ENCODE measurements at regions not wholly inside any gene's neighbourhood (a gene's known extent, or its start where the extent isn't known, plus 50 kb on each side); places are given as distances from the start of the nearest gene placed in this dataset.

DNA sequence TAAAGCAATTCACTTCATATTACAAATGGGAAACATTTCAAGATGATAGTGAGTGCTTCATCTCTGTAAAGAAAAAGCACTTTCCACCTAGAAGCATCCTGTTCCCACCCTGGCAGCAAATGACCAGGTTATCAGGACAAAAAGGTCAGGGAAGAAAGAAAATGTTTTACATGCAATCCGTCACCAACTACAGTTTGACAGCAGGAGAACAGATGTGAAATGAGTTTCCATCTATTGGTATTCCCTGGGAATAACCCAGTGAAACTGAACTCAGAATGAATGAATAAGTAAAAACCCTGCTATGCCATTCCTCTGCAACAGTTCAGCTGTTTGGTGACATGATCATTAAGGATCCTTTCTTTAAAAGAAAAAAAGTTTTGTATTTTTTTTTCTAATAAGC lies 67.6 kb downstream of the HTR1A start:
- H3K27me3 ChIP-seq (ENCODE audit: insufficient read depth, low read length) = no peaks in the 10 kb centered on the region
- H3K4me1 ChIP-seq (ENCODE audit: insufficient read depth, low read length) = no peaks in the 10 kb centered on the region
- H3K9me3 ChIP-seq (ENCODE audit: low read depth, low read length) = no peaks in the 10 kb centered on the region
- no peak overlapping the region for H3K4me3 ChIP-seq (ENCODE audit: low read length)

DNA sequence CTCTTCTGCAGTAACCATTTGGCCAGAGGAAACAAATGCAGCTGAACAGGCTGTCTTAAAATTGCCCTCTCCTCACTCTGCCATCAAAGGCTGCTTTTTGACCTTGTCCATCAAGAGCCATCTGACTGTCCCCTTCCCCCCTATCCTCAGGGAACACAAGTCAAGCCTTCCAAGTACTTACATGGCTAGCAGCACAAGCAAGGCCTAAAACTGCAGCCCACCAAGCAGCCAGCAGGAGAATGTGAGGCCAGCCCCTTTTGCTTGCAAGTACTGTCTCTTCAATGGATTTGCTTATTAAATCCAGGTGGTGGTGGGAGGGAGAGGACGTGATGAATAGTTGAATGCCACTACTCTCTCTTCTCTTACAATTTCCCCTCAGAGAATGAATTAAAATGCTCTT lies 83.5 kb downstream of the HTR1A start:
- Histone ChIP-seq H3K4me1 (ENCODE audit: insufficient read depth, low read length) (no peaks in the 10 kb centered on the region), H3K27me3 (ENCODE audit: insufficient read depth, low read length) (no peaks in the 10 kb centered on the region), H3K4me3 (ENCODE audit: low read length) (no peak overlapping the region), H3K9me3 (ENCODE audit: low read depth, low read length) (no peaks in the 10 kb centered on the region)

- Histone ChIP-seq H3K9me3 (ENCODE audit: low read depth, low read length) (no peaks in the 10 kb centered on the region), H3K4me3 (ENCODE audit: low read length) (no peak overlapping the region), H3K27me3 (ENCODE audit: insufficient read depth, low read length) (no peaks in the 10 kb centered on the region), H3K4me1 (ENCODE audit: insufficient read depth, low read length) (no peaks in the 10 kb centered on the region)
These were observed 84.3 kb downstream of the HTR1A start for GRCh38 chr5:63877961-63878360.

DNA sequence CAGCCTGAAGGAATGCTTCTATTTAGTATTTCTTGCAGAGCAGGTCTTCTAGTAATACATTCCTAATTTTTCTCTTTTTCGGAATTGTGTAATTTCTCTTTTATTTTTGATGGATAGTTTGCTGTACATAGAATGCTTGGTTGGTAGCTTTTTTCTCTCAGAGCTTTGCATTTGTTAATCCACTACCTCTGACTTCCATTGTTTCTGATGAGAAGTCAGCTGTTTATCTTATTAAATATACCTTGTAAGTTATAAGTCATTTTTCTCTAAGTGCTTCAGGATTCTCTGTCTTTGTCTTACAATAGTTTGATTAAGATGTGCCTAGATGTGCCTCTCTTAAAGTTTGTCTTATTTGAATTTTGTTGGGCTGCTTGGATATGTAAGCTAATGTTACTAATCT lies 101.9 kb downstream of the HTR1A start:
- no peak overlapping the region for H3K4me3 ChIP-seq (ENCODE audit: low read length)
- H3K9me3 ChIP-seq (ENCODE audit: low read depth, low read length) = peaks cover 44% of the 10 kb centered on the region
- H3K27me3 ChIP-seq (ENCODE audit: insufficient read depth, low read length) = no peaks in the 10 kb centered on the region
- H3K4me1 ChIP-seq (ENCODE audit: insufficient read depth, low read length) = no peaks in the 10 kb centered on the region

GRCh38 chr5:63854076-63854475 lies 108.2 kb downstream of the HTR1A start:
- Histone ChIP-seq H3K27me3 (ENCODE audit: insufficient read depth, low read length) (no peaks in the 10 kb centered on the region), H3K4me3 (ENCODE audit: low read length) (no peak overlapping the region), H3K4me1 (ENCODE audit: insufficient read depth, low read length) (no peaks in the 10 kb centered on the region), H3K9me3 (ENCODE audit: low read depth, low read length) (no peaks in the 10 kb centered on the region)

DNA sequence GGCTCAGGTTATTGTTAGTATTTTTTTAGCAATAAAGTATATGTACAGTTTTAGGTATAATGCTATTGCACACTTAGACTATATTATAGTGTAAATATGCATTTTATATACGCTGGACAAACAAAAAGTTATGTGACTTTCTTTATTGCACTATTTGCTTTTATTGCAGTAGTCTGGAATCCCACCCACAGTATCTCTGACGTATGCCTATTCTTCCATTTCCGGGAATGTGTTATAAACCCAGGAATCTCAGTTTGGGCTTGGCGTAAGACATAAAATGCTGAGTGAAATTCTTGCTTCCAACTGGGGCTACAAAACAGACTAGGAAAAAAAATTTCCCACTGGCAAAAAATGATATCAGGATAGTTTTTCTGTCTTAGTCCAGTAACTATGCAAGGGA lies 119.1 kb downstream of the HTR1A start:
- no peaks in the 10 kb centered on the region for H3K27me3 ChIP-seq (ENCODE audit: insufficient read depth, low read length)
- no peaks in the 10 kb centered on the region for H3K4me1 ChIP-seq (ENCODE audit: insufficient read depth, low read length)
- no peak overlapping the region for H3K4me3 ChIP-seq (ENCODE audit: low read length)
- no peaks in the 10 kb centered on the region for H3K9me3 ChIP-seq (ENCODE audit: low read depth, low read length)

DNA sequence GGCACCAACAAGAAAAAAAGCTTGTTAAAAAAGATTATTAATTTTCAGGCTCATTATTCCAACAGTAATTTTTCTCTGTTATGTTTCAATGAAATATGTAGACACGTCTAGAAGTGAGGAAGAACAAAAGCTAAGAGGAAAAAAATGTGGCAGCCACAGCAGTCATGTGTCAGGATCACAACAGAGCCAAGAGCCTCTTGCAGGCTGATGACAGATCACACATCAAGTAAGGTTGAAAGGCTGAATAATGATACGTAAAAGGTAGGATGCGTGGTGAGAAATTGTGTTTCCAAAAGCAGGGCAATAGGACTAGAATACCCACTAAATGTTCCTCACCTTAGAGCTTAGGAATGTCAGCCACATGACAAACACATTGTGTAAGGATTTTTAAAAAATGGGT lies 124.8 kb downstream of the HTR1A start:
- Histone ChIP-seq H3K4me3 (ENCODE audit: low read length) (no peak overlapping the region), H3K4me1 (ENCODE audit: insufficient read depth, low read length) (no peaks in the 10 kb centered on the region), H3K9me3 (ENCODE audit: low read depth, low read length) (no peaks in the 10 kb centered on the region), H3K27me3 (ENCODE audit: insufficient read depth, low read length) (no peaks in the 10 kb centered on the region)

DNA sequence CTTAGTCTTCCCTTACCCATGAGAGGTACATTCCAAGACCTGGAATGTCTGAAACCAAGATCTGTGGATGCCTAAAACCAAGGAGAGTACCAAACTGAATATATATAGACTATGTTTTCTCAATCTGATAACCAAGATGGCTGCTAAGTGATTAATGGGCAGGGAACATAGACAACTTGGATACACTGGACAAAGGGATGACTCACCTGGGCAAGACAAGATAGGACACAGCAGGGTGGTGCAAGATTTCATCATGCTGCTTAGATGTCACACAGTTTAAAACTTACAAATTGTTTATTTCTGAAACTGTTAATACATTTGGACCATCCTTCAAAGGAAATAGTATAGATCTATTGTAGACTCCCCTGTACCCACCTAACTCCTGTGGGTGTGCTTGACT lies 130.9 kb downstream of the HTR1A start:
- Histone ChIP-seq H3K4me3 (ENCODE audit: low read length) (no peak overlapping the region), H3K4me1 (ENCODE audit: insufficient read depth, low read length) (no peaks in the 10 kb centered on the region), H3K27me3 (ENCODE audit: insufficient read depth, low read length) (no peaks in the 10 kb centered on the region), H3K9me3 (ENCODE audit: low read depth, low read length) (no peaks in the 10 kb centered on the region)

DNA sequence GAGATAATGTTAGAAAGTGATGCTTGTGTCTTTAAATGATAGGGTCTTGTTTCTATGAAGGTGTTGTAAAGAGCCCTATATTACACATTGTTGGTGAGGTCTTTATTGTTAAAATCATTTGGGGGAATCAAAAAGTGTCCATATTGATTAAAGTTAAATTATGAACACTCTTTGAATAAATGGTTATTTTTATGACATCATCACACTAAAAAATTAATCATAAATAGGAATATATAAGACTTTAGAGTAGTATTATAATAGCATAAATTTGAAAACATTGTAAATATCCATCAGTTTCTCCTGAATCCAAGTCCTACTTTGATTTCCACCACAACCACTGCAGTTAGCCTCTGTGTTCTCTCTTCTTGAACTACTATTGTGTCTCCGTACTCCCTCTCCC lies 136.3 kb downstream of the HTR1A start:
- Histone ChIP-seq H3K4me1 (ENCODE audit: insufficient read depth, low read length) (no peaks in the 10 kb centered on the region), H3K27me3 (ENCODE audit: insufficient read depth, low read length) (no peaks in the 10 kb centered on the region), H3K9me3 (ENCODE audit: low read depth, low read length) (no peaks in the 10 kb centered on the region), H3K4me3 (ENCODE audit: low read length) (no peak overlapping the region)

DNA sequence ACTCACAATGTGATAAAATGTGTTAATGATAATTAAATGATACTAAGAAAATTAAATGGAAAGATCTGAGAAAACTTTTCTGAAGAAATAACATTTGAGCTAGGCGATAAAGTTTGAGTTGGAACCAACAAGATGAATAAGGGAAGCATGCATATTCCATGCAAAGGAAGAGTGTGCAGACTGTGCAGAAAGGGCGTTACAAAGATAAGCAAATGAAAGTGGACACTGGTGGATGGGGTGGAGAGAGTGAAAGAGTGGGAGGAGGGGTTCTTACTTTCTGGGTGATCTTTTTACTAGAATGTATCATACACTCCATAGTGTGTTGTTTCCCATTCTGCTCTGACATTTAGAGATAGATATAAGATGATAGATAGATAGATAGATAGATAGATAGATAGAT lies 138.7 kb downstream of the HTR1A start:
- Histone ChIP-seq H3K27me3 (ENCODE audit: insufficient read depth, low read length) (no peaks in the 10 kb centered on the region), H3K4me1 (ENCODE audit: insufficient read depth, low read length) (no peaks in the 10 kb centered on the region), H3K9me3 (ENCODE audit: low read depth, low read length) (no peaks in the 10 kb centered on the region), H3K4me3 (ENCODE audit: low read length) (no peak overlapping the region)

- no peaks in the 10 kb centered on the region for H3K9me3 ChIP-seq (ENCODE audit: low read depth, low read length)
These were observed 139.6 kb downstream of the HTR1A start for GRCh38 chr5:63822614-63823013.

DNA sequence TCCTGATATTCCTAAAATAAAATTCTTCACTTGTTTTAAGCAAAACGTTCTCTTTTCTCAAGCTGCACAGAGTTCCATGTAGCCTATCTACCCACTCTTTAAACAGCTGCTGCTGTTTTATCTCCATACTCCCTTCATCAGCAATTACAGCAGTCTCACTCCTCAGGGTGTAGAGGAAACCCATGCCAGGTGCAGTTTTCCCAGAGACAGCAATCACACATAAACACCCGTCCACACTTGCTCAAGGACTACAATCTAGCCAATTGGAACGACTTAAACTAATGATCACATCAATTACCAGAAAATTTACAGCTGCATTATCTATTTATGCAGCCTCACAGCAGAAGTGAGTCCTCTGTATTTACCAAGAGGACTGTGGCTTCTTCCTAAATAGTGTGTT lies 141.7 kb downstream of the HTR1A start:
- Histone ChIP-seq H3K4me3 (ENCODE audit: low read length) (no peak overlapping the region), H3K4me1 (ENCODE audit: insufficient read depth, low read length) (no peaks in the 10 kb centered on the region), H3K27me3 (ENCODE audit: insufficient read depth, low read length) (no peaks in the 10 kb centered on the region), H3K9me3 (ENCODE audit: low read depth, low read length) (no peaks in the 10 kb centered on the region)

More at GRCh38 chr5:63822614-63823013, 139.6 kb downstream of the HTR1A start:
- Histone ChIP-seq H3K4me1 (ENCODE audit: insufficient read depth, low read length) (no peaks in the 10 kb centered on the region), H3K27me3 (ENCODE audit: insufficient read depth, low read length) (no peaks in the 10 kb centered on the region), H3K4me3 (ENCODE audit: low read length) (no peak overlapping the region)

- Histone ChIP-seq H3K27me3 (ENCODE audit: insufficient read depth, low read length) (no peaks in the 10 kb centered on the region), H3K4me1 (ENCODE audit: insufficient read depth, low read length) (no peaks in the 10 kb centered on the region), H3K9me3 (ENCODE audit: low read depth, low read length) (no peaks in the 10 kb centered on the region), H3K4me3 (ENCODE audit: low read length) (no peak overlapping the region)
These were observed 149.6 kb downstream of the HTR1A start for GRCh38 chr5:63812693-63813092.

- H3K4me3 ChIP-seq (ENCODE audit: low read length) = no peak overlapping the region
- no peaks in the 10 kb centered on the region for H3K27me3 ChIP-seq (ENCODE audit: insufficient read depth, low read length)
- H3K9me3 ChIP-seq (ENCODE audit: low read depth, low read length) = no peaks in the 10 kb centered on the region
- no peaks in the 10 kb centered on the region for H3K4me1 ChIP-seq (ENCODE audit: insufficient read depth, low read length)
These were observed 150.3 kb downstream of the HTR1A start for GRCh38 chr5:63811961-63812360.

DNA sequence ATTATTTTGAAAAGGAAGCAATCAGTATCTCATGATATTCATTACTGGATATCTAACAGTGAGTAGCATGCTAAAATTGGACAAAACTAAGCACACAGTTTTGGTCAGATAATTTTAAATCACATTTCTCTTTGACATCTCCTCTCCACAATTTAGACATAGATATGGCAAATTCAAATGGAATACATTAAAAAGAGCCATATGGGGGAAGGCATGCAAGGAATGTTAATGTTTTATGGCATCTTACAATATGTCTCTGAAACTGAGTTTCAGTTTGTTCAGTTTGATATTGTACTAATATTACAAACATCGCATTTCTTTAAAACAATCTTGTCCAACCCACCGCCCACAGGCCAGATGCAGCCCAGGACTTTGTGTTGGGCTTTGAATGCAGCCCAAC lies 151.0 kb downstream of the HTR1A start:
- no peaks in the 10 kb centered on the region for H3K9me3 ChIP-seq (ENCODE audit: low read depth, low read length)
- no peak overlapping the region for H3K4me3 ChIP-seq (ENCODE audit: low read length)
- H3K27me3 ChIP-seq (ENCODE audit: insufficient read depth, low read length) = no peaks in the 10 kb centered on the region
- H3K4me1 ChIP-seq (ENCODE audit: insufficient read depth, low read length) = no peaks in the 10 kb centered on the region

GRCh38 chr5:63805151-63805550 lies 157.1 kb downstream of the HTR1A start:
- no peaks in the 10 kb centered on the region for H3K4me1 ChIP-seq (ENCODE audit: insufficient read depth, low read length)
- no peaks in the 10 kb centered on the region for H3K9me3 ChIP-seq (ENCODE audit: low read depth, low read length)
- H3K4me3 ChIP-seq (ENCODE audit: low read length) = no peak overlapping the region
- H3K27me3 ChIP-seq (ENCODE audit: insufficient read depth, low read length) = no peaks in the 10 kb centered on the region

- no peaks in the 10 kb centered on the region for H3K27me3 ChIP-seq (ENCODE audit: insufficient read depth, low read length)
- H3K4me3 ChIP-seq (ENCODE audit: low read length) = no peak overlapping the region
- H3K9me3 ChIP-seq (ENCODE audit: low read depth, low read length) = no peaks in the 10 kb centered on the region
- no peaks in the 10 kb centered on the region for H3K4me1 ChIP-seq (ENCODE audit: insufficient read depth, low read length)
These were observed 159.1 kb downstream of the HTR1A start for GRCh38 chr5:63803165-63803564.
